ENCODE measurements at regions not wholly inside any gene's neighbourhood (a gene's known extent, or its start where the extent isn't known, plus 50 kb on each side); places are given as distances from the start of the nearest gene placed in this dataset.

DNA sequence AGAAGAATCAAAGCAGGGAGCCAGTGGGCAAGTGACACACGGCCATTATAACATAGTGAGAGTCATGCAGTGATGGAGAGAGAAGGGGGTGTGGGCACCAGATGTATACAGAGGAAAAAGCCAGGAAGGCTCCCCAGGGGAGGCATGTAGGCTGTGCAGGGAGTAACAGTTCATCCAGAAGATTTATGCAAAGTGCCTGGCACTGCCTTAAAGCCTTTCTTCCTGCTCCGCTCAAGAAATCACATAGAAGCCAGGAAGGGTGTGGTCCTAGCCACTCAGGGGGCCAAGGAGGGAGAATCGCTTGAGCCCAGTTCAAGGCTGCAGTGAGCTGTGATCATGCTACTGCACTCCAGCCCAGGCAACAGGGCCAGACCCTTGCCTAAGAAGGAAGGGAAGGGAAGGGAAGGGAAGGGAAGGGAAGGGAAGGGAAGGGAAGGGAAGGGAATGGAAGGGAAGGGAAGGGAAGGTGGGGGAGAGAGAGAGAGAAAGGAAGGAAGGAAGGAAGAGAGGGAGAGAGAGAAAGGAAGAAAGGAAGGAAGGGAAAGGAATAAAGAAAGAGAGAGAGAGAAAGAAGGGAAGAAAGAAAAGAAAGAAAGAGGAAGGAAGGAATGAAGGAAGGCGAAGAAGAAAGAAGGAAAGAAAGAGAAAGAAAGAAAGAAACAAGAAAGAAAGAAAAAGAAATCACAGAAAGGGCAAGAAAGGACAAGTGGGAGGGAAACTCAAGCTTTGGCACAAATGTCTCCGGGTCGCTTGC lies 89.8 kb downstream of the LHX2 start:
- Histone ChIP-seq H3K4me2 (ENCODE audit: low read length) (no peak overlapping the region), H3K27me3 (ENCODE audit: insufficient read depth, low read length) (peaks cover 31% of the 10 kb centered on the region), H3K9me3 (ENCODE audit: insufficient read depth, low read depth, low read length) (no peaks in the 10 kb centered on the region), H3K79me2 (ENCODE audit: insufficient read depth, low read length) (no peaks in the 10 kb centered on the region), H3K27ac (ENCODE audit: low read depth, low read length) (no peak overlapping the region), H2AFZ (ENCODE audit: low read depth, low read length) (no peak overlapping the region), H3K9ac (ENCODE audit: low read length) (no peak overlapping the region), H3K4me1 (ENCODE audit: insufficient read depth, low read length) (no peaks in the 10 kb centered on the region), H4K20me1 (ENCODE audit: insufficient read depth, low read length) (no peaks in the 10 kb centered on the region), H3K4me3 (ENCODE audit: insufficient read depth, low read depth, low read length) (no peak overlapping the region), H3K36me3 (ENCODE audit: insufficient read depth, low read length) (no peaks in the 10 kb centered on the region)
- TF ChIP-seq, protein P1, sequence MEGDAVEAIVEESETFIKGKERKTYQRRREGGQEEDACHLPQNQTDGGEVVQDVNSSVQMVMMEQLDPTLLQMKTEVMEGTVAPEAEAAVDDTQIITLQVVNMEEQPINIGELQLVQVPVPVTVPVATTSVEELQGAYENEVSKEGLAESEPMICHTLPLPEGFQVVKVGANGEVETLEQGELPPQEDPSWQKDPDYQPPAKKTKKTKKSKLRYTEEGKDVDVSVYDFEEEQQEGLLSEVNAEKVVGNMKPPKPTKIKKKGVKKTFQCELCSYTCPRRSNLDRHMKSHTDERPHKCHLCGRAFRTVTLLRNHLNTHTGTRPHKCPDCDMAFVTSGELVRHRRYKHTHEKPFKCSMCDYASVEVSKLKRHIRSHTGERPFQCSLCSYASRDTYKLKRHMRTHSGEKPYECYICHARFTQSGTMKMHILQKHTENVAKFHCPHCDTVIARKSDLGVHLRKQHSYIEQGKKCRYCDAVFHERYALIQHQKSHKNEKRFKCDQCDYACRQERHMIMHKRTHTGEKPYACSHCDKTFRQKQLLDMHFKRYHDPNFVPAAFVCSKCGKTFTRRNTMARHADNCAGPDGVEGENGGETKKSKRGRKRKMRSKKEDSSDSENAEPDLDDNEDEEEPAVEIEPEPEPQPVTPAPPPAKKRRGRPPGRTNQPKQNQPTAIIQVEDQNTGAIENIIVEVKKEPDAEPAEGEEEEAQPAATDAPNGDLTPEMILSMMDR (IDR thresholded peaks at IDR 0.05; ENCODE audit: insufficient read depth, low read depth, low read length): no peak
- no peak for TF ChIP-seq EZH2 (IDR thresholded peaks at IDR 0.05; ENCODE audit: insufficient read depth, low read length)
- FAIRE-seq (no peak), DNase-seq (ENCODE audit: low read depth) (no peak)
- Mint-ChIP-seq H3K27me3 (ENCODE audit: low read depth, unreplicated experiment) (peaks cover 75% of the 10 kb centered on the region), H3K9me3 (ENCODE audit: unreplicated experiment) (peaks cover 7% of the 10 kb centered on the region), H3K27ac (ENCODE audit: unreplicated experiment) (no peak overlapping the region), H3K4me3 (ENCODE audit: unreplicated experiment) (no peak overlapping the region), H3K4me1 (ENCODE audit: low read depth, unreplicated experiment) (no peaks in the 10 kb centered on the region), H3K36me3 (ENCODE audit: low read depth, unreplicated experiment) (peaks cover 3% of the 10 kb centered on the region)

DNA sequence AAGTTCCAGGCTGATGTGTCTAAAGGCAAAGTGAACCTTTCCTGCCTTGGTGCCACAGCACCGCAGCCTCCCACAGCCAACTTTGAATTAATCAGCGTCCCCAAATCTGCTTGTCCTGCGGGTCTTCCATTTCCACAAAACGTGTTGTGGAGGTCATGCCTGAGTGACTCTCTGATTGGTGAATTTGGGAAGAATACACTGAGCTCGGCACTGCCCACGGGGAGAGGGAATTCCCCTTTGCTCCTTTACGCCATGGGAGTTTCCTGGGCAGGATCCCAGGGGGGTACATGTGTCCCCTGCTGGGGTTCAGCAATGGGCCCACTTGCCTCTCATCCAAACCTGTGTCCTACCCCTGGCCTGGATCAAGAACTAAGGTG lies 90.4 kb downstream of the LHX2 start:
- no peaks in the 10 kb centered on the region for H4K20me1 ChIP-seq (ENCODE audit: insufficient read depth, low read length)
- no peaks in the 10 kb centered on the region for H3K79me2 ChIP-seq (ENCODE audit: insufficient read depth, low read length)
- no peak overlapping the region for H3K27ac Mint-ChIP-seq (ENCODE audit: unreplicated experiment)
- no peak for DNase-seq (ENCODE audit: low read depth)
- peaks cover 77% of the 10 kb centered on the region for H3K27me3 Mint-ChIP-seq (ENCODE audit: low read depth, unreplicated experiment)
- H3K36me3 ChIP-seq (ENCODE audit: insufficient read depth, low read length): no peaks in the 10 kb centered on the region
- no peak overlapping the region for H3K4me3 ChIP-seq (ENCODE audit: insufficient read depth, low read depth, low read length)
- H3K27me3 ChIP-seq (ENCODE audit: insufficient read depth, low read length): peaks cover 30% of the 10 kb centered on the region
- peaks cover 3% of the 10 kb centered on the region for H3K36me3 Mint-ChIP-seq (ENCODE audit: low read depth, unreplicated experiment)
- no peaks in the 10 kb centered on the region for H3K4me1 Mint-ChIP-seq (ENCODE audit: low read depth, unreplicated experiment)
- no peak overlapping the region for H3K4me2 ChIP-seq (ENCODE audit: low read length)
- no peak for FAIRE-seq
- H2AFZ ChIP-seq (ENCODE audit: low read depth, low read length): no peak overlapping the region
- peaks cover 6% of the 10 kb centered on the region for H3K9me3 Mint-ChIP-seq (ENCODE audit: unreplicated experiment)
- H3K4me3 Mint-ChIP-seq (ENCODE audit: unreplicated experiment): no peak overlapping the region
- H3K9me3 ChIP-seq (ENCODE audit: insufficient read depth, low read depth, low read length): no peaks in the 10 kb centered on the region
- H3K4me1 ChIP-seq (ENCODE audit: insufficient read depth, low read length): no peaks in the 10 kb centered on the region
- H3K27ac ChIP-seq (ENCODE audit: low read depth, low read length): no peak overlapping the region
- no peak for TF ChIP-seq EZH2 (IDR thresholded peaks at IDR 0.05; ENCODE audit: insufficient read depth, low read length)
- TF ChIP-seq, protein P1 (IDR thresholded peaks at IDR 0.05; ENCODE audit: insufficient read depth, low read depth, low read length): no peak
- no peak overlapping the region for H3K9ac ChIP-seq (ENCODE audit: low read length)

DNA sequence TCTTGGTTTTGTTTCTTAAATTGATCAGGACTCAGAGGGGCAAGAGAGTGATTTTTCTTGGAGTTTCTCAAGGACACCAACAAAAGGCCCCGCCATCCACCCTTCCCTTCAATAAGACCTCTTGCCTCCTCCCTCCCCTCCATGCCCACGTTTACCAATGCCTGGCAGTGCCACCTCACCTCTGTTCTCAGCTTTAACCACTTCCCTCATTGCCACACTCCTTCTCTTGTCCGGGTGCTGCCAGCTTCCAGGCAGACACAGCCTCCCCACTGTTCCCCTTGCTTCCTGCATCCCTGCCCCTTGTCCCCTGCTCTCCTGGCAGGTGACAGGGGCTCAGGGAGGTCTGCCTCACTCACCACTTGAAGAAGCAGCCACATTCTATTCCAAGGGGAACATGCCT lies 90.8 kb downstream of the LHX2 start:
- no peaks in the 10 kb centered on the region for H3K9me3 ChIP-seq (ENCODE audit: insufficient read depth, low read depth, low read length)
- no peaks in the 10 kb centered on the region for H3K79me2 ChIP-seq (ENCODE audit: insufficient read depth, low read length)
- no peak overlapping the region for H2AFZ ChIP-seq (ENCODE audit: low read depth, low read length)
- no peak overlapping the region for H3K4me2 ChIP-seq (ENCODE audit: low read length)
- H3K27ac Mint-ChIP-seq (ENCODE audit: unreplicated experiment): no peak overlapping the region
- no peaks in the 10 kb centered on the region for H4K20me1 ChIP-seq (ENCODE audit: insufficient read depth, low read length)
- TF ChIP-seq, protein P1 (IDR thresholded peaks at IDR 0.05; ENCODE audit: insufficient read depth, low read depth, low read length): no peak
- no peak for TF ChIP-seq EZH2 (IDR thresholded peaks at IDR 0.05; ENCODE audit: insufficient read depth, low read length)
- peaks cover 30% of the 10 kb centered on the region for H3K27me3 ChIP-seq (ENCODE audit: insufficient read depth, low read length)
- no peak overlapping the region for H3K4me3 ChIP-seq (ENCODE audit: insufficient read depth, low read depth, low read length)
- peaks cover 2% of the 10 kb centered on the region for H3K9me3 Mint-ChIP-seq (ENCODE audit: unreplicated experiment)
- H3K9ac ChIP-seq (ENCODE audit: low read length): no peak overlapping the region
- DNase-seq (ENCODE audit: low read depth) (no peak), FAIRE-seq (no peak)
- no peaks in the 10 kb centered on the region for H3K36me3 Mint-ChIP-seq (ENCODE audit: low read depth, unreplicated experiment)
- no peaks in the 10 kb centered on the region for H3K36me3 ChIP-seq (ENCODE audit: insufficient read depth, low read length)
- no peaks in the 10 kb centered on the region for H3K4me1 ChIP-seq (ENCODE audit: insufficient read depth, low read length)
- no peak overlapping the region for H3K4me3 Mint-ChIP-seq (ENCODE audit: unreplicated experiment)
- peaks cover 77% of the 10 kb centered on the region for H3K27me3 Mint-ChIP-seq (ENCODE audit: low read depth, unreplicated experiment)
- no peaks in the 10 kb centered on the region for H3K4me1 Mint-ChIP-seq (ENCODE audit: low read depth, unreplicated experiment)
- no peak overlapping the region for H3K27ac ChIP-seq (ENCODE audit: low read depth, low read length)
